Prostate gland (tissue), 2 donors: ENCODE measurements at regions not wholly inside any gene's neighbourhood (a gene's known extent, or its start where the extent isn't known, plus 50 kb on each side); places are given as distances from the start of the nearest gene placed in this dataset.

ENCODE experiments used
- DNase-seq: peaks from one replicate; pipeline ENCODE4 v3.0.0-alpha.2; 2019; ENCODE audit warnings: low spot score
- H3K27ac ChIP-seq, 2 donors: fragments of 200-600 bp; sonication (generic); 2 replicates each; pipeline ENCODE4 v1.5.1; 2017 to 2019
- H3K27me3 ChIP-seq: fragments of 200-600 bp; sonication (generic); replicated peaks from 2 replicates; pipeline ENCODE4 v1.5.1; 2019; ENCODE audit not compliant: insufficient read depth
- H3K36me3 ChIP-seq, 2 donors: fragments of 200-600 bp; sonication (generic); 1 replicate in 1 of 2; 2 replicates in 1 of 2; pipeline versions ENCODE4 v1.5.1 to v1.8.1; 2017 to 2019
- H3K4me1 ChIP-seq: fragments of 200-600 bp; sonication (generic); replicated peaks from 2 replicates; pipeline ENCODE4 v1.5.1; 2019
- H3K4me3 ChIP-seq, 2 donors: fragments of 200-600 bp; sonication (generic); 2 replicates each; pipeline ENCODE4 v1.5.1; 2017 to 2019
- H3K9me3 ChIP-seq: fragments of 200-600 bp; sonication (generic); 2 replicates; pipeline ENCODE4 v1.5.1; 2017
- POLR2A ChIP-seq: fragments of 450-650 bp; IDR thresholded peaks from one replicate; pipeline ENCODE4 v1.6.1; 2016; ENCODE audit warnings: antibody characterized with exemption, mild to moderate bottlenecking
- POLR2AphosphoS5 ChIP-seq: sonication (generic); formaldehyde crosslinking; IDR thresholded peaks from one replicate; pipeline ENCODE4 v1.6.1; 2017; ENCODE audit warnings: antibody characterized with exemption
- WGBS: methylation state at CpG from one replicate; pipeline ENCODE4 v1.1.5; 2018; 5-methylcytosine and 5-hydroxymethylcytosine counted together
- intact Hi-C: fragments of 100-400 bp; cut with DNase I; formaldehyde crosslinking; loops from one replicate; pipeline ENCODE4 v1.14.2; 2022
- TF ChIP-seq, protein P1 (sequence below), 4 experiments: fragments of 200-600 bp in 2 of 4; fragments of 450-650 bp in 2 of 4; sonication (generic) in 2 of 4; IDR thresholded peaks; 1 replicate in 3 of 4; 2 replicates in 1 of 4; pipeline ENCODE4 v1.5.1; 2016 to 2019; ENCODE audit warnings: antibody characterized with exemption in 4 of 4, mild to moderate bottlenecking in 2 of 4, moderate library complexity in 2 of 4

DNA sequence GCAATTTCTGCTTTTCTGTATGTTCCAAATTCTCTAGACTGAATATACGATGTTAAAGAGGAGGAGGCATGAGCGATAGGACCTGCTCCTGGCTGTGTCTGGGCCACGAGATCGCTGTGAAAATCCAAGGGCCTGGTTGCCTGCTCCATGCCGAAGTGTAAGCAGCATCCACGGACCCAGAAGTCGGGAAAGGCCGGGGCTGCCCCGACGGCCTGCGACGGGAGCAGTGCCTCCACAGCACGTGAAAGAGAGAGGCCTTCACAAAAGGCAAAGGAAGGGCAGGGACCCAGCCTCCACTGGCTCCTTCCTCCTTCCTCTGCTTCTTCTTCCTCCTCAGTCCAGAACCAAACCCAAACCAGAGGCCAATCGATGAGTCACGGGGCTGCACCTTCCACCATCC is 122.9 kb upstream of the MGMT start:
- Histone ChIP-seq H3K4me1 (no peaks in the 10 kb centered on the region), H3K27me3 (no peaks in the 10 kb centered on the region), H3K27ac (no peak overlapping the region), H3K9me3 (no peaks in the 10 kb centered on the region), H3K4me3 (no peak overlapping the region), H3K36me3 (no peaks in the 10 kb centered on the region)
- TF ChIP-seq POLR2A (no peak), POLR2AphosphoS5 (no peak)
- TF ChIP-seq, protein P1, sequence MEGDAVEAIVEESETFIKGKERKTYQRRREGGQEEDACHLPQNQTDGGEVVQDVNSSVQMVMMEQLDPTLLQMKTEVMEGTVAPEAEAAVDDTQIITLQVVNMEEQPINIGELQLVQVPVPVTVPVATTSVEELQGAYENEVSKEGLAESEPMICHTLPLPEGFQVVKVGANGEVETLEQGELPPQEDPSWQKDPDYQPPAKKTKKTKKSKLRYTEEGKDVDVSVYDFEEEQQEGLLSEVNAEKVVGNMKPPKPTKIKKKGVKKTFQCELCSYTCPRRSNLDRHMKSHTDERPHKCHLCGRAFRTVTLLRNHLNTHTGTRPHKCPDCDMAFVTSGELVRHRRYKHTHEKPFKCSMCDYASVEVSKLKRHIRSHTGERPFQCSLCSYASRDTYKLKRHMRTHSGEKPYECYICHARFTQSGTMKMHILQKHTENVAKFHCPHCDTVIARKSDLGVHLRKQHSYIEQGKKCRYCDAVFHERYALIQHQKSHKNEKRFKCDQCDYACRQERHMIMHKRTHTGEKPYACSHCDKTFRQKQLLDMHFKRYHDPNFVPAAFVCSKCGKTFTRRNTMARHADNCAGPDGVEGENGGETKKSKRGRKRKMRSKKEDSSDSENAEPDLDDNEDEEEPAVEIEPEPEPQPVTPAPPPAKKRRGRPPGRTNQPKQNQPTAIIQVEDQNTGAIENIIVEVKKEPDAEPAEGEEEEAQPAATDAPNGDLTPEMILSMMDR (IDR thresholded peaks at IDR 0.05): no peak
- DNase-seq: no peak
- WGBS: 97% methylated on average over 15 of the region's 15 CpGs
- intact Hi-C loops: no loop called here

DNA sequence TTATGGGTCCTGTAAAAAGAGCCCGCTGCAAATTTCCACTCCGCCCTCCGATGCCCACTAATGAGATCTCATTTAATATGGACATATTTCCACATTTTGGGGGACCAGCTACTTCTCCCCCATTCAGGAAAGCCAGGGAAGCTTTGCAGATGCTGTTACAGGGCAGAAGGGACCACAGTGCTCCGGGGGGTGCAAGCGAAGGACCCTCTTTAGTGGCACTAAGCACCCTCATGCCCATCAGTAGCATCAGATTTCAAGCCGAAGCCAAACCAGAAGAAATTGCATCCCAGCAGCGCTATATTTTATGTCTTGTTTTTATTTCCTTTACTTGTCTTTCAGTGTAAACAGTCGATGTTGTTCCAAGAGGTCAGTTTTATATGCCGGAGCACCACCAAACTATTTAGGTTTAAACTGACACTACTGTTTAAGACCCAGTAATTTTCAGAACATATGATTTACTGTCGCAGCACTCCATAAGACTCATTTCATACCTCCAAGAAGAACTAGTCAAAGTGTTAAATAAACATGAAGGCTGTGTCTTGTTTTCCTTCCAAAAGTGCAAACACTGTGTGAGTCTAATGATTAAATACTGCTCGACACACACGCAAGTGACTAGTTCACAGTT is 122.2 kb upstream of the MGMT start:
- DNase-seq: no peak
- intact Hi-C loops: no loop called here
- Histone ChIP-seq H3K9me3 (no peaks in the 10 kb centered on the region), H3K36me3 (no peaks in the 10 kb centered on the region), H3K27me3 (no peaks in the 10 kb centered on the region), H3K4me1 (no peaks in the 10 kb centered on the region), H3K27ac (no peak overlapping the region), H3K4me3 (no peak overlapping the region)
- WGBS: 52% methylated on average over 12 of the region's 12 CpGs
- TF ChIP-seq POLR2AphosphoS5: no peak
- TF ChIP-seq POLR2A: no peak
- TF ChIP-seq, protein P1 (IDR thresholded peaks at IDR 0.05): no peak

DNA sequence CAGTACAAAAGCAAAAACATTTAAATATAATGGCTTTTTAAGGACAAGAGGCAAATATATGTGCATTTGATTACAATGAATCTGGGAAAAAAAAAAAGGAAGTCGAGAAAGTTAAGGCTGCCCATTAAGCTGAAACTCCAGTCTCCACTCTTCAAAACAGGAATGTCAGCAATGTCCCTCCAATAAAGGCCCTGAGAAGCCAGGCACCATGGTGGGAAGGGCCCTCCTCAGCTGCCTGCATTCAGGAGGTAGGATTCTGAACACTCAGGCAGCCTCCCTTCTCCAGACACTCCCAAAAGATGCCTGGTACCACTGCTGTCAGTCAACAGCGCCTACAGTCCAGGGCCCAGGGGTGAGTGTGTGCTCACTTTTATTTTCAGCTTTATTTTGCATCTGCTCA is 121.3 kb upstream of the MGMT start:
- no peak for TF ChIP-seq POLR2AphosphoS5
- TF ChIP-seq, protein P1 (IDR thresholded peaks at IDR 0.05): no peak
- no peak for TF ChIP-seq POLR2A
- intact Hi-C loops: no loop called here
- Histone ChIP-seq H3K4me1 (no peaks in the 10 kb centered on the region), H3K36me3 (no peaks in the 10 kb centered on the region), H3K9me3 (no peaks in the 10 kb centered on the region), H3K27ac (no peak overlapping the region), H3K27me3 (no peaks in the 10 kb centered on the region), H3K4me3 (no peak overlapping the region)
- WGBS: 83% methylated on average over 2 of the region's 2 CpGs
- no peak for DNase-seq

DNA sequence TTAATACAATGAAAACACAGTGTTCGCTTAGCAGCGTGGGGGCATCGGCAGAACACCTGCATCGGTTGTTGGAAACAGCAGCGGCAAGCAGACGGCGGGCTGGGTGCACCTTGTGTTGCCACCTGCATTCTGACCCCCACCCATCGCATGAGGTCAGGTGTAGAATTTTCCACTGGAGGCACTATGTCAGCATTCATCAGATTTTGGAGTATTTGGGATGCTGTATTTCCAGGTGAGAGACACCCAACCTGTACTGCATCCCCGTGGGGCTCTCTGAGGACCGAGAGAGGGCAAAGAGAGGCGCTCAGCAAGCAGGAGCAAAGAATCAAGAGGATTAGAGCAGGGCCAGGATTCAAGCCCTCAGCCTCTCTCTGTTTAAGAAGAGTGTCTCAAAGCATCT is 116.4 kb upstream of the MGMT start:
- Histone ChIP-seq H3K4me3 (no peak overlapping the region), H3K9me3 (no peaks in the 10 kb centered on the region), H3K4me1 (no peaks in the 10 kb centered on the region), H3K36me3 (no peaks in the 10 kb centered on the region), H3K27me3 (no peaks in the 10 kb centered on the region), H3K27ac (no peak overlapping the region)
- WGBS: 86% methylated on average over 11 of the region's 11 CpGs
- TF ChIP-seq, protein P1 (IDR thresholded peaks at IDR 0.05): no peak
- no peak for TF ChIP-seq POLR2A
- TF ChIP-seq POLR2AphosphoS5: no peak
- no peak for DNase-seq
- intact Hi-C loops: no loop called here

DNA sequence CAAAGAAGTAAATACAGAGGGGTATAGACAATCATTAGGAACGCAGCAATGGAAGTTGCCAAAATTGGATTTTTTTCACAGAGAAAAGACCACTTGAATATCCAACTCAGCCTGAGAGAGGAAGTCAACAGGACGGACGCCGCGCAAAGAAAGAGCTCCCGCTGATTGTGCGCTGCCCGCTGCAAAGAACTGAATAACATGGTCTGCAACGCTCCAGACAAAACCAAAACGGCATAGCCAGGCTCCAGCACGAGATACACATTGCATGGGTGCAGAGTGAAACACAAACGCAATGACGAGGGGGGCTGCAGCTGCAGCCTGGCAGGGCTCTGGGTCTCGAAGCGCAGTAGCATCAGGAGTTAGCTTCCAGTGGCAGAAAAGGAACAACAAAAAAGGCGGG is 113.9 kb upstream of the MGMT start:
- no peak for TF ChIP-seq POLR2A
- TF ChIP-seq POLR2AphosphoS5: no peak
- intact Hi-C loops: no loop called here
- H3K4me1 ChIP-seq: no peaks in the 10 kb centered on the region
- H3K27me3 ChIP-seq: no peaks in the 10 kb centered on the region
- no peaks in the 10 kb centered on the region for H3K9me3 ChIP-seq
- 90% methylated on average over 16 of the region's 16 CpGs for WGBS
- no peak overlapping the region for H3K27ac ChIP-seq
- no peak overlapping the region for H3K4me3 ChIP-seq
- no peaks in the 10 kb centered on the region for H3K36me3 ChIP-seq
- DNase-seq: no peak
